Smooth muscle cell (in vitro differentiated cells): ENCODE measurements at regions not wholly inside any gene's neighbourhood (a gene's known extent, or its start where the extent isn't known, plus 50 kb on each side); places are given as distances from the start of the nearest gene placed in this dataset.

ENCODE experiments used
- DNase-seq: peaks from one replicate; lab custom pipeline; 2025; ENCODE audit not compliant: unreplicated experiment; lab: John Stamatoyannopoulos, UW
- H2AFZ ChIP-seq: fragments of 200-600 bp; sonication (generic); 2 replicates; pipeline ENCODE4 v1.6.0; 2016; ENCODE audit warnings: antibody characterized with exemption, low read depth, mild to moderate bottlenecking
- H3F3A ChIP-seq: fragments of 200-600 bp; sonication (generic); 2 replicates; pipeline ENCODE4 v1.6.0; 2017; ENCODE audit warnings: antibody characterized with exemption, low read depth
- H3K27ac ChIP-seq: fragments of 200-600 bp; sonication (generic); 2 replicates; pipeline ENCODE4 v1.5.1; 2016; ENCODE audit warnings: low read depth, mild to moderate bottlenecking
- H3K27me3 ChIP-seq: fragments of 200-600 bp; sonication (generic); 2 replicates; pipeline ENCODE4 v1.6.1; 2016; ENCODE audit warnings: low read depth, mild to moderate bottlenecking
- H3K36me3 ChIP-seq: fragments of 200-600 bp; sonication (generic); 2 replicates; pipeline ENCODE4 v1.5.1; 2016; ENCODE audit warnings: low read depth
- H3K4me1 ChIP-seq: fragments of 200-600 bp; sonication (generic); 2 replicates; pipeline ENCODE4 v1.5.1; 2016; ENCODE audit warnings: low read depth
- H3K4me2 ChIP-seq: fragments of 200-600 bp; sonication (generic); 2 replicates; pipeline ENCODE4 v1.6.0; 2016; ENCODE audit warnings: mild to moderate bottlenecking
- H3K4me3 ChIP-seq: fragments of 200-600 bp; sonication (generic); 2 replicates; pipeline ENCODE4 v1.5.1; 2016; ENCODE audit warnings: mild to moderate bottlenecking
- H3K79me2 ChIP-seq: fragments of 200-600 bp; sonication (generic); 2 replicates; pipeline ENCODE4 v1.6.0; 2016; ENCODE audit warnings: low read depth, mild to moderate bottlenecking
- H3K9ac ChIP-seq: fragments of 200-600 bp; sonication (generic); 2 replicates; pipeline ENCODE4 v1.6.0; 2016; ENCODE audit warnings: low read depth
- H3K9me3 ChIP-seq: fragments of 200-600 bp; sonication (generic); replicated peaks from 2 replicates; pipeline ENCODE4 v1.5.1; 2016; ENCODE audit warnings: low read depth
- H4K20me1 ChIP-seq: fragments of 200-600 bp; sonication (generic); 2 replicates; pipeline ENCODE4 v1.6.0; 2016; ENCODE audit warnings: low read depth
- WGBS: methylation state at CpG from one replicate; pipeline ENCODE4 v1.1.7; 2016; ENCODE audit warnings: low lambda C conversion rate; 5-methylcytosine and 5-hydroxymethylcytosine counted together
- TF ChIP-seq, protein P1 (sequence below): fragments of 200-600 bp; sonication (generic); IDR thresholded peaks from 2 replicates; pipeline ENCODE4 v1.5.1; 2017; ENCODE audit warnings: borderline replicate concordance, mild to moderate bottlenecking, antibody characterized with exemption; ENCODE audit not compliant: insufficient read depth, poor library complexity, severe bottlenecking

DNA sequence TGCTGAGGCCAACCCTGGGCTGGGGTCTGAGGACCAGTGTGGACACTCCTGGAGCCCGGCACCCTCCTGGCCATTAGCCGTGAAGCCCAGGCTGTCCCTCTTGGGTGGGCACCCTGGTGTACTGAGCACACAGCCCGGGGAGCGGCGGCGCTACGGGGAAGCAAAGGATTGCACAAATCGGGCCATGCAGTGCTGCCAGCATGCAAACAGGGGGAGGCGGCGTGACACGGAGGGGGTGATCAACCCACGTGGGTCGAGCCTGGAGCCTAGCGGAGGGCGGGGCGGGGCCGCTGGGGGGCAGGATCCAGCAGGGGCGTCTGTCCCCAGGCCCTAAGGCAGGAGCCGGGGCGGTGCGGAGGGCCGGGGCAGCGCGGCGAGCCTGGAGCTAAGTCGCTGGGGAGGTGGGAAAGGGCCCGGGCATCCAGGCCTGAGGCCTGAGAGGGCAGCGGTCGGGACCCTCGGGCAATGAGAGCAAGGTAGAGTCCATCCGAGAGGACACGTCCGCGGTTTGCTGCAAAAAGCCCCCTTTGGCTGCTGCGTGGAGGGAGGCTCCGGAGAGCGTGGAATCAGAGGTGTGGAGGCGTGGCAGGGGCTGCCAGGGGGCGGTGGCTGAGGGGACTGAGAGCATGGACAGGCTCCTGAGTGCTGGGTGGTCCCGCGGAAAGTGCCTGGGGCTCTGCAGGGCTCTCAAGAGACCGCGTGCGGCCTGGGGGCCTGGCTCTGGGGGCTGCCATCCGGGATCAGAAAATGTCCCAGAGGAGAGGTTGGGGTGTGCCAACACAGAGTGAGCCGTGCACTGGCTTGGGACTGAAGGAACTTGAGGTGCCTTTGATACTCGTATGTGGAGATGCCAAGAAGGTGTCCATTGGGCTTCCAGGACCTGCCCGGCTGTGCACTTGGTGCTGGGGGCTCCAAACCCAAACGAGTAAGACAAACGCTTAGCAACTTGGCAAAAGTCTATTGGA, 94.2 kb downstream of the BARX1 start:
- H3K4me3 ChIP-seq, result no peak overlapping the region
- H2AFZ ChIP-seq, result no peak overlapping the region
- H3K4me1 ChIP-seq, result no peaks in the 10 kb centered on the region
- TF ChIP-seq, protein P1, sequence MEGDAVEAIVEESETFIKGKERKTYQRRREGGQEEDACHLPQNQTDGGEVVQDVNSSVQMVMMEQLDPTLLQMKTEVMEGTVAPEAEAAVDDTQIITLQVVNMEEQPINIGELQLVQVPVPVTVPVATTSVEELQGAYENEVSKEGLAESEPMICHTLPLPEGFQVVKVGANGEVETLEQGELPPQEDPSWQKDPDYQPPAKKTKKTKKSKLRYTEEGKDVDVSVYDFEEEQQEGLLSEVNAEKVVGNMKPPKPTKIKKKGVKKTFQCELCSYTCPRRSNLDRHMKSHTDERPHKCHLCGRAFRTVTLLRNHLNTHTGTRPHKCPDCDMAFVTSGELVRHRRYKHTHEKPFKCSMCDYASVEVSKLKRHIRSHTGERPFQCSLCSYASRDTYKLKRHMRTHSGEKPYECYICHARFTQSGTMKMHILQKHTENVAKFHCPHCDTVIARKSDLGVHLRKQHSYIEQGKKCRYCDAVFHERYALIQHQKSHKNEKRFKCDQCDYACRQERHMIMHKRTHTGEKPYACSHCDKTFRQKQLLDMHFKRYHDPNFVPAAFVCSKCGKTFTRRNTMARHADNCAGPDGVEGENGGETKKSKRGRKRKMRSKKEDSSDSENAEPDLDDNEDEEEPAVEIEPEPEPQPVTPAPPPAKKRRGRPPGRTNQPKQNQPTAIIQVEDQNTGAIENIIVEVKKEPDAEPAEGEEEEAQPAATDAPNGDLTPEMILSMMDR, result no peak
- no peaks in the 10 kb centered on the region for H3K36me3 ChIP-seq
- H3K4me2 ChIP-seq, result no peak overlapping the region
- peaks cover 4% of the 10 kb centered on the region for H3K27me3 ChIP-seq
- DNase-seq, result no peak
- no peak overlapping the region for H3K27ac ChIP-seq
- H3F3A ChIP-seq, result no peaks in the 10 kb centered on the region
- no peaks in the 10 kb centered on the region for H3K9me3 ChIP-seq
- no peak overlapping the region for H3K9ac ChIP-seq
- H4K20me1 ChIP-seq, result no peaks in the 10 kb centered on the region
- H3K79me2 ChIP-seq, result no peaks in the 10 kb centered on the region
- 76% methylated on average over 39 of the region's 50 CpGs for WGBS

DNA sequence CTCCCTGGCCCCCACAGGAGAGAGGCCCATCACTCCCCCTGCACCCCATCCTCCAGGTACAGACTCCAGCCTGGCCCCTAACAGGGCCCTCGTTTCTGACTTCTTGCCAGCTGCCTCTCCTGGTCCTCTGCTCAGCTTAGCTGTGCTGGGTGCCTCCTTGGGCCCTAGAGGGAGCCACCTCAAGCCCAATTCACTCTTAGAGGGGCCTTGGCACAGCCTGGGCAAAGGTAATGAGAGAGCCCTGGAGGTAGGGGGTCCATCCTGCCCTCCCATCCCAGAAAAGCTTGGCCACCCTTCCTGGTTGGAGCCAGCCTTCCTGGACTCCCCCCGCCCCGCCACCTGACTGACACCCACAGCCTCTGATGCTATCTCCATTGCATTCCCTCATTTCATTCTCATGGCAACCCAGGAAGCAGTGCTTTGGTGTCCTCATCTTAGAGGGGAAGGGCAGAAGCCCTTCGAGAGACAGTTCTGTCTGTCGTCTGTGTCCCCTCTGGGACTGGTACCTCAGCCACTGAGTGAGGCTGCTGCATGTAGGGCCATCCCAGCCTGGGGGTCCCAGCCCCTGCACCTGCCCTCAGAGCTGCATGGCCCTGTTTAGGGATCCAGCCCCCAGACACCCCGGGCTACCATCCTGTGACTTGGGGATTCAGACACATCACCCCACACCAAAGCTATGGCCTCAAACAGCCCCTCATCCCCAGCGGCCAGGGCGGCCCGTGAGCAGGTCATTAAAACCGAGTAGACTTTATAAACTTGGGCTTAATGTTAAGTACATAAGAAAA, 95.5 kb downstream of the BARX1 start:
- Histone ChIP-seq H3K4me2 (no peak overlapping the region), H4K20me1 (no peaks in the 10 kb centered on the region), H3K4me1 (no peaks in the 10 kb centered on the region), H3K36me3 (no peaks in the 10 kb centered on the region), H2AFZ (no peak overlapping the region), H3K4me3 (no peak overlapping the region), H3K79me2 (no peaks in the 10 kb centered on the region), H3K27me3 (peaks cover 4% of the 10 kb centered on the region), H3K9ac (no peak overlapping the region), H3F3A (no peaks in the 10 kb centered on the region), H3K9me3 (no peaks in the 10 kb centered on the region), H3K27ac (no peak overlapping the region)
- 82% methylated on average over 10 of the region's 10 CpGs for WGBS
- TF ChIP-seq, protein P1, result no peak
- no peak for DNase-seq

DNA sequence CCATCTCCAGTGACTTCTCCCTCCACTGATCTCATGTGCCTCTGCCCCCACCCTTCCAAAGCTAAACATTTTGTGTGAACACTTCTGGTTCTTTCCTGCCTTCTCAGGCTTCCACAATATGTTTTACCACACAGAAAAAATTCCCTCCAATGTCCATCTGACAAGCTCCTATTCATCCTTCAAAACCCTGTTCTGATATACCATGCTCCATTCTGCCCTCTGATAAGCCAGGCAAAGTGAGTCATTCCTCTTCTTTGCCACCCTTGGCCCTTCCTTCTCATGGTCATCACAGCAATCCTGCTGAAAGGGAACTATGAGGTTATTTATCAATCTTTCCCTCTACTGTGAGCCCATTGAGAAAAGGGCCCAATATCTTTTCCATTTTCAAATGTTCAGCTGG, 97.6 kb downstream of the BARX1 start:
- Histone ChIP-seq H3K27me3 (peaks cover 4% of the 10 kb centered on the region), H3K27ac (no peak overlapping the region), H3K79me2 (no peaks in the 10 kb centered on the region), H3K4me3 (no peak overlapping the region), H3K4me2 (no peak overlapping the region), H3K36me3 (no peaks in the 10 kb centered on the region), H3K4me1 (no peaks in the 10 kb centered on the region), H3K9ac (no peak overlapping the region), H3F3A (no peaks in the 10 kb centered on the region), H3K9me3 (no peaks in the 10 kb centered on the region), H2AFZ (no peak overlapping the region), H4K20me1 (no peaks in the 10 kb centered on the region)
- TF ChIP-seq, protein P1, result no peak
- no peak for DNase-seq
